A549 (cell line): ENCODE measurements at regions not wholly inside any gene's neighbourhood (a gene's known extent, or its start where the extent isn't known, plus 50 kb on each side); places are given as distances from the start of the nearest gene placed in this dataset.

Experiments used
- BCL3 ChIP-seq: fragments of >200 bp; sonication (Bioruptor Twin); formaldehyde crosslinking; IDR thresholded peaks from 3 replicates; pipeline ENCODE4 v1.6.1; 2016
- EP300 ChIP-seq, 2 experiments: fragments of >200 bp; sonication (Bioruptor Twin); formaldehyde crosslinking; IDR thresholded peaks; 2 replicates in 1 of 2; 3 replicates in 1 of 2; pipeline ENCODE4 v1.6.1; 2016 to 2017
- FOXS1 ChIP-seq: fragments of 250-450 bp; sonication (Bioruptor Pico); IDR thresholded peaks from 2 replicates; pipeline ENCODE4 v1.5.0; 2020; ENCODE audit warnings: mild to moderate bottlenecking, moderate library complexity
- MAX ChIP-seq: IDR thresholded peaks from 2 replicates; pipeline ENCODE4 v1.6.1; 2012
- MYC ChIP-seq: IDR thresholded peaks from 2 replicates; pipeline ENCODE4 v1.6.1; 2012; ENCODE audit warnings: mild to moderate bottlenecking, inconsistent platforms, low read length, improper control_type of control experiment, borderline replicate concordance
- NPAS2 ChIP-seq: fragments of 250-450 bp; sonication (Bioruptor Pico); IDR thresholded peaks from 2 replicates; pipeline ENCODE4 v1.8.0; 2022; ENCODE audit warnings: mild to moderate bottlenecking, moderate library complexity, borderline replicate concordance
- PHF8 ChIP-seq: fragments of 200-600 bp; sonication (generic); IDR thresholded peaks from 2 replicates; pipeline ENCODE4 v1.6.1; 2016; ENCODE audit warnings: low read depth, mild to moderate bottlenecking, antibody characterized with exemption, moderate library complexity, borderline replicate concordance
- POLR2A ChIP-seq: IDR thresholded peaks from 2 replicates; pipeline ENCODE4 v1.6.1; 2012; ENCODE audit warnings: mild to moderate bottlenecking, low read length
- RCOR1 ChIP-seq: fragments of 150-350 bp; IDR thresholded peaks from 2 replicates; pipeline ENCODE4 v1.6.1; 2014; ENCODE audit warnings: antibody characterized with exemption, low read length, low read depth
- RNF2 ChIP-seq: fragments of 200-600 bp; sonication (generic); IDR thresholded peaks from 2 replicates; pipeline ENCODE4 v1.6.1; 2016; ENCODE audit warnings: low read depth, mild to moderate bottlenecking, antibody characterized with exemption, moderate library complexity, borderline replicate concordance
- TF ChIP-seq, protein P1 (sequence below): fragments of >200 bp; sonication (Bioruptor Twin); formaldehyde crosslinking; IDR thresholded peaks from 3 replicates; pipeline ENCODE4 v1.5.1; 2016
- TF ChIP-seq, protein P2 (sequence below): fragments of 200-600 bp; sonication (generic); IDR thresholded peaks from 2 replicates; pipeline ENCODE4 v1.6.1; 2016; ENCODE audit warnings: antibody characterized with exemption, mild to moderate bottlenecking, moderate library complexity
- TF ChIP-seq, protein P3 (sequence below): fragments of 450-650 bp; IDR thresholded peaks from 2 replicates; pipeline ENCODE4 v1.6.1; 2014; ENCODE audit warnings: antibody characterized with exemption

DNA sequence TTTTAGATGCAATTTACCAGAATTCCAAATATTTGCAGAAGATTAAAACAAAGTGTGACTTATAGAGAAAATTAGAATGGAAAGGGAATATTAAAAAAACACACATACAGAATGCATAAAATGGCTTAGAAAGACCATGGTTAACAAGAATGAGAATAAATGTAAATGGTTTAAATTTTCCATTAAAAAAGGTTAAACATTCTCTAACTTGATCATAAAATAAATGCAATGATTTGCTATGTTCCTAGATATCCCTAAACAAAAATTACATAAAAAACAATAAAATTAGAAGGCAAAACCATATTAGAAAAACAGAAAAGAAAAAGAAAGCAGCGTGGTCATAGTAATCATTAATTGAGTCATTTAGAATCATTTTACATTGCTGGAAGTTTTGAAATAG, 152.5 kb downstream of the TMEM38B start:
- TF ChIP-seq PHF8 = no peak
- TF ChIP-seq, protein P1, sequence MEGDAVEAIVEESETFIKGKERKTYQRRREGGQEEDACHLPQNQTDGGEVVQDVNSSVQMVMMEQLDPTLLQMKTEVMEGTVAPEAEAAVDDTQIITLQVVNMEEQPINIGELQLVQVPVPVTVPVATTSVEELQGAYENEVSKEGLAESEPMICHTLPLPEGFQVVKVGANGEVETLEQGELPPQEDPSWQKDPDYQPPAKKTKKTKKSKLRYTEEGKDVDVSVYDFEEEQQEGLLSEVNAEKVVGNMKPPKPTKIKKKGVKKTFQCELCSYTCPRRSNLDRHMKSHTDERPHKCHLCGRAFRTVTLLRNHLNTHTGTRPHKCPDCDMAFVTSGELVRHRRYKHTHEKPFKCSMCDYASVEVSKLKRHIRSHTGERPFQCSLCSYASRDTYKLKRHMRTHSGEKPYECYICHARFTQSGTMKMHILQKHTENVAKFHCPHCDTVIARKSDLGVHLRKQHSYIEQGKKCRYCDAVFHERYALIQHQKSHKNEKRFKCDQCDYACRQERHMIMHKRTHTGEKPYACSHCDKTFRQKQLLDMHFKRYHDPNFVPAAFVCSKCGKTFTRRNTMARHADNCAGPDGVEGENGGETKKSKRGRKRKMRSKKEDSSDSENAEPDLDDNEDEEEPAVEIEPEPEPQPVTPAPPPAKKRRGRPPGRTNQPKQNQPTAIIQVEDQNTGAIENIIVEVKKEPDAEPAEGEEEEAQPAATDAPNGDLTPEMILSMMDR = no peak
- TF ChIP-seq MYC = no peak
- TF ChIP-seq RCOR1 = no peak
- TF ChIP-seq, protein P2, sequence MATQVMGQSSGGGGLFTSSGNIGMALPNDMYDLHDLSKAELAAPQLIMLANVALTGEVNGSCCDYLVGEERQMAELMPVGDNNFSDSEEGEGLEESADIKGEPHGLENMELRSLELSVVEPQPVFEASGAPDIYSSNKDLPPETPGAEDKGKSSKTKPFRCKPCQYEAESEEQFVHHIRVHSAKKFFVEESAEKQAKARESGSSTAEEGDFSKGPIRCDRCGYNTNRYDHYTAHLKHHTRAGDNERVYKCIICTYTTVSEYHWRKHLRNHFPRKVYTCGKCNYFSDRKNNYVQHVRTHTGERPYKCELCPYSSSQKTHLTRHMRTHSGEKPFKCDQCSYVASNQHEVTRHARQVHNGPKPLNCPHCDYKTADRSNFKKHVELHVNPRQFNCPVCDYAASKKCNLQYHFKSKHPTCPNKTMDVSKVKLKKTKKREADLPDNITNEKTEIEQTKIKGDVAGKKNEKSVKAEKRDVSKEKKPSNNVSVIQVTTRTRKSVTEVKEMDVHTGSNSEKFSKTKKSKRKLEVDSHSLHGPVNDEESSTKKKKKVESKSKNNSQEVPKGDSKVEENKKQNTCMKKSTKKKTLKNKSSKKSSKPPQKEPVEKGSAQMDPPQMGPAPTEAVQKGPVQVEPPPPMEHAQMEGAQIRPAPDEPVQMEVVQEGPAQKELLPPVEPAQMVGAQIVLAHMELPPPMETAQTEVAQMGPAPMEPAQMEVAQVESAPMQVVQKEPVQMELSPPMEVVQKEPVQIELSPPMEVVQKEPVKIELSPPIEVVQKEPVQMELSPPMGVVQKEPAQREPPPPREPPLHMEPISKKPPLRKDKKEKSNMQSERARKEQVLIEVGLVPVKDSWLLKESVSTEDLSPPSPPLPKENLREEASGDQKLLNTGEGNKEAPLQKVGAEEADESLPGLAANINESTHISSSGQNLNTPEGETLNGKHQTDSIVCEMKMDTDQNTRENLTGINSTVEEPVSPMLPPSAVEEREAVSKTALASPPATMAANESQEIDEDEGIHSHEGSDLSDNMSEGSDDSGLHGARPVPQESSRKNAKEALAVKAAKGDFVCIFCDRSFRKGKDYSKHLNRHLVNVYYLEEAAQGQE = no peak
- TF ChIP-seq, protein P3, sequence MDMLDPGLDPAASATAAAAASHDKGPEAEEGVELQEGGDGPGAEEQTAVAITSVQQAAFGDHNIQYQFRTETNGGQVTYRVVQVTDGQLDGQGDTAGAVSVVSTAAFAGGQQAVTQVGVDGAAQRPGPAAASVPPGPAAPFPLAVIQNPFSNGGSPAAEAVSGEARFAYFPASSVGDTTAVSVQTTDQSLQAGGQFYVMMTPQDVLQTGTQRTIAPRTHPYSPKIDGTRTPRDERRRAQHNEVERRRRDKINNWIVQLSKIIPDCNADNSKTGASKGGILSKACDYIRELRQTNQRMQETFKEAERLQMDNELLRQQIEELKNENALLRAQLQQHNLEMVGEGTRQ = no peak
- no peak for TF ChIP-seq BCL3
- TF ChIP-seq MAX = no peak
- no peak for TF ChIP-seq POLR2A
- no peak for TF ChIP-seq EP300 (IDR thresholded peaks at IDR 0.05)
- TF ChIP-seq FOXS1 (CRISPR knock-in tag) = no peak
- no peak for TF ChIP-seq NPAS2 (CRISPR knock-in tag)
- TF ChIP-seq RNF2 = no peak
